ENCODE measurements at regions not wholly inside any gene's neighbourhood (a gene's known extent, or its start where the extent isn't known, plus 50 kb on each side); places are given as distances from the start of the nearest gene placed in this dataset.

GRCh38 chr5:60485361-60485760, 214.6 kb downstream of the DEPDC1B start:
- Histone ChIP-seq H3K4me1 (replicated peaks; ENCODE audit: insufficient read depth) (peaks cover 20% of the 10 kb centered on the region), H3K9me2 (ENCODE audit: insufficient read depth) (no peaks in the 10 kb centered on the region), H3K4me2 (no peak overlapping the region), H2AFZ (no peak overlapping the region), H3K27ac (no peak overlapping the region), H3K79me2 (ENCODE audit: low read depth) (no peaks in the 10 kb centered on the region), H4K20me1 (ENCODE audit: insufficient read depth) (no peaks in the 10 kb centered on the region), H3F3A (ENCODE audit: insufficient read depth, low read depth) (peaks cover 10% of the 10 kb centered on the region; the same call in 1 of the 2 replicates), H3K4me3 (no peak overlapping the region), H3K9me3 (ENCODE audit: insufficient read depth, low read depth) (no peaks in the 10 kb centered on the region), H3K27me3 (ENCODE audit: insufficient read depth, low read depth) (no peaks in the 10 kb centered on the region), H3K36me3 (ENCODE audit: low read depth) (no peaks in the 10 kb centered on the region)
- TF ChIP-seq CTCF (conservative IDR thresholded peaks at IDR 0.05) (no peak), EZH2 (IDR thresholded peaks at IDR 0.05; ENCODE audit: low read depth) (no peak)
- intact Hi-C loops (cut with micrococcal nuclease; ENCODE audit: unreplicated experiment), result loop anchor here (5.0 to 10.0 kb wide), 2 partner anchors 107 to 391 kb away; no protein-coding TSS in a partner anchor
- ChIA-PET POLR2A (ENCODE audit: unreplicated experiment) (interaction anchor here (0.6 kb wide), 1 partner anchor 51 kb away, joined by 4 read pairs; no protein-coding TSS in a partner anchor), CTCF (no interaction called here)
- BruUV-seq (replicated peaks), result no TSS peak
- no peak for DNase-seq

- no peaks in the 10 kb centered on the region for H3K36me3 ChIP-seq (ENCODE audit: low read depth)
- no peaks in the 10 kb centered on the region for H3K9me2 ChIP-seq (ENCODE audit: insufficient read depth)
- no peaks in the 10 kb centered on the region for H3K9me3 ChIP-seq (ENCODE audit: insufficient read depth, low read depth)
- H3K79me2 ChIP-seq (ENCODE audit: low read depth), result no peaks in the 10 kb centered on the region
- no TSS peak for BruUV-seq (replicated peaks)
- no peaks in the 10 kb centered on the region for H4K20me1 ChIP-seq (ENCODE audit: insufficient read depth)
- CTCF ChIA-PET, result no interaction called here
- H2AFZ ChIP-seq, result no peak overlapping the region
- H3F3A ChIP-seq (ENCODE audit: insufficient read depth, low read depth), result peaks cover 4% of the 10 kb centered on the region; the same call in 1 of the 2 replicates
- no peak for TF ChIP-seq CTCF (conservative IDR thresholded peaks at IDR 0.05)
- no peak for TF ChIP-seq EZH2 (IDR thresholded peaks at IDR 0.05; ENCODE audit: low read depth)
- H3K4me1 ChIP-seq (replicated peaks; ENCODE audit: insufficient read depth), result peaks cover 9% of the 10 kb centered on the region; the same call in 1 of the 2 replicates
- no peak overlapping the region for H3K4me2 ChIP-seq
- H3K27ac ChIP-seq, result no peak overlapping the region
- H3K27me3 ChIP-seq (ENCODE audit: insufficient read depth, low read depth), result no peaks in the 10 kb centered on the region
- no peak for DNase-seq
- intact Hi-C loops (cut with micrococcal nuclease; ENCODE audit: unreplicated experiment), result loop anchor here (10.0 kb wide), 1 partner anchor 388 kb away; no protein-coding TSS in a partner anchor
- POLR2A ChIA-PET (ENCODE audit: unreplicated experiment), result no interaction called here
- H3K4me3 ChIP-seq, result no peak overlapping the region
Measured at GRCh38 chr5:60483050-60483449, 216.9 kb downstream of the DEPDC1B start.

- Histone ChIP-seq H3K27me3 (ENCODE audit: insufficient read depth, low read depth) (no peaks in the 10 kb centered on the region), H4K20me1 (ENCODE audit: insufficient read depth) (no peaks in the 10 kb centered on the region), H3F3A (ENCODE audit: insufficient read depth, low read depth) (no peaks in the 10 kb centered on the region), H3K36me3 (ENCODE audit: low read depth) (no peaks in the 10 kb centered on the region), H3K9me2 (ENCODE audit: insufficient read depth) (no peaks in the 10 kb centered on the region), H2AFZ (no peak overlapping the region), H3K4me2 (no peak overlapping the region), H3K27ac (no peak overlapping the region), H3K4me1 (replicated peaks; ENCODE audit: insufficient read depth) (peaks cover 4% of the 10 kb centered on the region; the same call in 1 of the 2 replicates), H3K79me2 (ENCODE audit: low read depth) (no peaks in the 10 kb centered on the region), H3K4me3 (no peak overlapping the region), H3K9me3 (ENCODE audit: insufficient read depth, low read depth) (no peaks in the 10 kb centered on the region)
- BruUV-seq (replicated peaks), result no TSS peak
- TF ChIP-seq CTCF (conservative IDR thresholded peaks at IDR 0.05) (no peak), EZH2 (IDR thresholded peaks at IDR 0.05; ENCODE audit: low read depth) (no peak)
- ChIA-PET POLR2A (ENCODE audit: unreplicated experiment) (interaction anchor here (0.7 kb wide), 1 partner anchor 84 kb away, joined by 16 read pairs; no protein-coding TSS in a partner anchor), CTCF (no interaction called here)
- DNase-seq, result no peak
- intact Hi-C loops (cut with micrococcal nuclease; ENCODE audit: unreplicated experiment), result loop anchor here (10.0 kb wide), 1 partner anchor 388 kb away; no protein-coding TSS in a partner anchor
Measured at GRCh38 chr5:60482301-60482700, 217.7 kb downstream of the DEPDC1B start.
